ENCODE measurements at regions not wholly inside any gene's neighbourhood (a gene's known extent, or its start where the extent isn't known, plus 50 kb on each side); places are given as distances from the start of the nearest gene placed in this dataset.

GRCh38 chr2:128545829-128546228 lies 227.2 kb upstream of the HS6ST1 start (continued):
- TF ChIP-seq, protein P1, sequence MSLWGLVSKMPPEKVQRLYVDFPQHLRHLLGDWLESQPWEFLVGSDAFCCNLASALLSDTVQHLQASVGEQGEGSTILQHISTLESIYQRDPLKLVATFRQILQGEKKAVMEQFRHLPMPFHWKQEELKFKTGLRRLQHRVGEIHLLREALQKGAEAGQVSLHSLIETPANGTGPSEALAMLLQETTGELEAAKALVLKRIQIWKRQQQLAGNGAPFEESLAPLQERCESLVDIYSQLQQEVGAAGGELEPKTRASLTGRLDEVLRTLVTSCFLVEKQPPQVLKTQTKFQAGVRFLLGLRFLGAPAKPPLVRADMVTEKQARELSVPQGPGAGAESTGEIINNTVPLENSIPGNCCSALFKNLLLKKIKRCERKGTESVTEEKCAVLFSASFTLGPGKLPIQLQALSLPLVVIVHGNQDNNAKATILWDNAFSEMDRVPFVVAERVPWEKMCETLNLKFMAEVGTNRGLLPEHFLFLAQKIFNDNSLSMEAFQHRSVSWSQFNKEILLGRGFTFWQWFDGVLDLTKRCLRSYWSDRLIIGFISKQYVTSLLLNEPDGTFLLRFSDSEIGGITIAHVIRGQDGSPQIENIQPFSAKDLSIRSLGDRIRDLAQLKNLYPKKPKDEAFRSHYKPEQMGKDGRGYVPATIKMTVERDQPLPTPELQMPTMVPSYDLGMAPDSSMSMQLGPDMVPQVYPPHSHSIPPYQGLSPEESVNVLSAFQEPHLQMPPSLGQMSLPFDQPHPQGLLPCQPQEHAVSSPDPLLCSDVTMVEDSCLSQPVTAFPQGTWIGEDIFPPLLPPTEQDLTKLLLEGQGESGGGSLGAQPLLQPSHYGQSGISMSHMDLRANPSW (CRISPR knock-in tag; conservative IDR thresholded peaks at IDR 0.05; ENCODE audit: low read depth): no peak
- TF ChIP-seq ZNF317 (CRISPR knock-in tag; IDR thresholded peaks at IDR 0.05; ENCODE audit: borderline replicate concordance, low read depth) (no peak), GTF2I (CRISPR knock-in tag; conservative IDR thresholded peaks at IDR 0.05) (no peak), KAT7 (CRISPR knock-in tag; IDR thresholded peaks at IDR 0.05; ENCODE audit: borderline replicate concordance) (no peak)
- TF ChIP-seq, protein P2, sequence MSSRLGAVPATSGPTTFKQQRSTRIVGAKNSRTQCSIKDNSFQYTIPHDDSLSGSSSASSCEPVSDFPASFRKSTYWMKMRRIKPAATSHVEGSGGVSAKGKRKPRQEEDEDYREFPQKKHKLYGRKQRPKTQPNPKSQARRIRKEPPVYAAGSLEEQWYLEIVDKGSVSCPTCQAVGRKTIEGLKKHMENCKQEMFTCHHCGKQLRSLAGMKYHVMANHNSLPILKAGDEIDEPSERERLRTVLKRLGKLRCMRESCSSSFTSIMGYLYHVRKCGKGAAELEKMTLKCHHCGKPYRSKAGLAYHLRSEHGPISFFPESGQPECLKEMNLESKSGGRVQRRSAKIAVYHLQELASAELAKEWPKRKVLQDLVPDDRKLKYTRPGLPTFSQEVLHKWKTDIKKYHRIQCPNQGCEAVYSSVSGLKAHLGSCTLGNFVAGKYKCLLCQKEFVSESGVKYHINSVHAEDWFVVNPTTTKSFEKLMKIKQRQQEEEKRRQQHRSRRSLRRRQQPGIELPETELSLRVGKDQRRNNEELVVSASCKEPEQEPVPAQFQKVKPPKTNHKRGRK (CRISPR knock-in tag; IDR thresholded peaks at IDR 0.05; ENCODE audit: borderline replicate concordance): no peak

DNA sequence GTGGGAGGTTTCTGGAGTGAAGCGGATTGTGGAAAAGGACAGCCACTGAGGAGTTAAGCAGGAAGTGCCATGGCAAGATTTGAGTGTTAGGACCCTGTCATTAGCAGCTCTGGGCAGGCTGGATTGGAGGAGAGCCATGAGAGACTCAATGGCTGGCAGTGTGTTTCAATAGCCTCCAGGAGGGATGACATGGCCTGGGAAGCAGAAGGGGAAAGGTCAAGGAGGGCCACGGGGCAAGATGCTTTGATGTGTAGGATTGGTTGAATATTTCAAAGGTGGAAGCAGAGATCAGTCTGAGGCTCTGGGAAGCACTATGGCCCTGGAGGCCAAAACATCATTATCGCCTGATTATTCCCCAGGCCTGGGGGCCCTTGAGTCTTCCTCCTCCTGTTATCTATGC lies 229.0 kb upstream of the HS6ST1 start:
- no peak for DNase-seq (ENCODE audit: low spot score)
- no peak overlapping the region for H3K4me3 Mint-ChIP-seq
- ChIA-PET POLR2A (no interaction called here), CTCF (no interaction called here)
- H3K27me3 Mint-ChIP-seq (ENCODE audit: low read depth): no peaks in the 10 kb centered on the region; the same call in 1 of the 2 replicates
- peaks cover 11% of the 10 kb centered on the region for H3K9me3 Mint-ChIP-seq
- TF ChIP-seq ZNF232 (CRISPR knock-in tag; IDR thresholded peaks at IDR 0.05) (no peak), CBFB (CRISPR knock-in tag; IDR thresholded peaks at IDR 0.05; ENCODE audit: low read depth) (no peak), SP1 (CRISPR knock-in tag; conservative IDR thresholded peaks at IDR 0.05) (no peak), ZNF425 (CRISPR knock-in tag; conservative IDR thresholded peaks at IDR 0.05) (no peak), MYBL2 (CRISPR knock-in tag; IDR thresholded peaks at IDR 0.05) (no peak), ETV6 (CRISPR knock-in tag; IDR thresholded peaks at IDR 0.05) (no peak), MAX (CRISPR knock-in tag; IDR thresholded peaks at IDR 0.05) (no peak), GTF2I (CRISPR knock-in tag; conservative IDR thresholded peaks at IDR 0.05) (no peak), ZSCAN18 (CRISPR knock-in tag; IDR thresholded peaks at IDR 0.05) (no peak)
- TF ChIP-seq, protein P3, sequence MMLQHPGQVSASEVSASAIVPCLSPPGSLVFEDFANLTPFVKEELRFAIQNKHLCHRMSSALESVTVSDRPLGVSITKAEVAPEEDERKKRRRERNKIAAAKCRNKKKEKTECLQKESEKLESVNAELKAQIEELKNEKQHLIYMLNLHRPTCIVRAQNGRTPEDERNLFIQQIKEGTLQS (CRISPR knock-in tag; conservative IDR thresholded peaks at IDR 0.05): no peak
- TF ChIP-seq, protein P1 (CRISPR knock-in tag; conservative IDR thresholded peaks at IDR 0.05; ENCODE audit: low read depth): no peak
- TF ChIP-seq, protein P4, sequence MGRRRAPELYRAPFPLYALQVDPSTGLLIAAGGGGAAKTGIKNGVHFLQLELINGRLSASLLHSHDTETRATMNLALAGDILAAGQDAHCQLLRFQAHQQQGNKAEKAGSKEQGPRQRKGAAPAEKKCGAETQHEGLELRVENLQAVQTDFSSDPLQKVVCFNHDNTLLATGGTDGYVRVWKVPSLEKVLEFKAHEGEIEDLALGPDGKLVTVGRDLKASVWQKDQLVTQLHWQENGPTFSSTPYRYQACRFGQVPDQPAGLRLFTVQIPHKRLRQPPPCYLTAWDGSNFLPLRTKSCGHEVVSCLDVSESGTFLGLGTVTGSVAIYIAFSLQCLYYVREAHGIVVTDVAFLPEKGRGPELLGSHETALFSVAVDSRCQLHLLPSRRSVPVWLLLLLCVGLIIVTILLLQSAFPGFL (CRISPR knock-in tag; IDR thresholded peaks at IDR 0.05; ENCODE audit: borderline replicate concordance): no peak
- no peak for ATAC-seq
- no peaks in the 10 kb centered on the region for H3K36me3 Mint-ChIP-seq
- no peak overlapping the region for H3K27ac Mint-ChIP-seq
- H3K4me1 Mint-ChIP-seq: peaks cover 29% of the 10 kb centered on the region
